GM10266 (cell line): ENCODE measurements at regions not wholly inside any gene's neighbourhood (a gene's known extent, or its start where the extent isn't known, plus 50 kb on each side); places are given as distances from the start of the nearest gene placed in this dataset.

ENCODE experiments used
- DNase-seq: peaks from one replicate; pipeline ENCODE4 v3.0.0; 2012; ENCODE audit errors: extremely low spot score
- CTCF ChIP-seq: IDR thresholded peaks from 2 replicates; pipeline ENCODE4 v1.5.1; 2012; ENCODE audit warnings: mild to moderate bottlenecking, low read depth; ENCODE audit not compliant: control insufficient read depth, insufficient read depth; ENCODE audit errors: missing control alignments

GRCh38 chr14:23831596-23831995, 122.0 kb upstream of the DHRS4 start:
- no peak for DNase-seq
- no peak for TF ChIP-seq CTCF

- no peak for DNase-seq
- TF ChIP-seq CTCF: no peak
Measured at GRCh38 chr14:23861666-23862065, 91.9 kb upstream of the DHRS4 start.

GRCh38 chr14:23862513-23862912, 91.1 kb upstream of the DHRS4 start:
- no peak for DNase-seq
- TF ChIP-seq CTCF: no peak

- TF ChIP-seq CTCF: no peak
- no peak for DNase-seq
Measured at GRCh38 chr14:23863836-23864235, 89.7 kb upstream of the DHRS4 start.

GRCh38 chr14:23864259-23864658, 89.3 kb upstream of the DHRS4 start:
- no peak for DNase-seq
- no peak for TF ChIP-seq CTCF

- no peak for TF ChIP-seq CTCF
- no peak for DNase-seq
Measured at GRCh38 chr14:23864861-23865260, 88.7 kb upstream of the DHRS4 start.

GRCh38 chr14:23865502-23865901, 88.1 kb upstream of the DHRS4 start:
- no peak for DNase-seq
- TF ChIP-seq CTCF: no peak
